LNCAP (cell line): ENCODE measurements at regions not wholly inside any gene's neighbourhood (a gene's known extent, or its start where the extent isn't known, plus 50 kb on each side); places are given as distances from the start of the nearest gene placed in this dataset.

ENCODE experiments used
- TF ChIP-seq, protein P1 (sequence below): fragments of 450-650 bp; IDR thresholded peaks from 2 replicates; pipeline ENCODE4 v1.5.1; 2017; ENCODE audit warnings: mild to moderate bottlenecking

- TF ChIP-seq, protein P1, sequence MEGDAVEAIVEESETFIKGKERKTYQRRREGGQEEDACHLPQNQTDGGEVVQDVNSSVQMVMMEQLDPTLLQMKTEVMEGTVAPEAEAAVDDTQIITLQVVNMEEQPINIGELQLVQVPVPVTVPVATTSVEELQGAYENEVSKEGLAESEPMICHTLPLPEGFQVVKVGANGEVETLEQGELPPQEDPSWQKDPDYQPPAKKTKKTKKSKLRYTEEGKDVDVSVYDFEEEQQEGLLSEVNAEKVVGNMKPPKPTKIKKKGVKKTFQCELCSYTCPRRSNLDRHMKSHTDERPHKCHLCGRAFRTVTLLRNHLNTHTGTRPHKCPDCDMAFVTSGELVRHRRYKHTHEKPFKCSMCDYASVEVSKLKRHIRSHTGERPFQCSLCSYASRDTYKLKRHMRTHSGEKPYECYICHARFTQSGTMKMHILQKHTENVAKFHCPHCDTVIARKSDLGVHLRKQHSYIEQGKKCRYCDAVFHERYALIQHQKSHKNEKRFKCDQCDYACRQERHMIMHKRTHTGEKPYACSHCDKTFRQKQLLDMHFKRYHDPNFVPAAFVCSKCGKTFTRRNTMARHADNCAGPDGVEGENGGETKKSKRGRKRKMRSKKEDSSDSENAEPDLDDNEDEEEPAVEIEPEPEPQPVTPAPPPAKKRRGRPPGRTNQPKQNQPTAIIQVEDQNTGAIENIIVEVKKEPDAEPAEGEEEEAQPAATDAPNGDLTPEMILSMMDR = no peak
Measured at GRCh38 chr15:25061808-25062550, 107.2 kb downstream of the SNRPN start.

GRCh38 chr15:25062551-25063430 lies 108.0 kb downstream of the SNRPN start:
- TF ChIP-seq, protein P1 = no peak

GRCh38 chr15:25065286-25065685 lies 110.5 kb downstream of the SNRPN start:
- TF ChIP-seq, protein P1 = no peak

- TF ChIP-seq, protein P1 = no peak
Measured at GRCh38 chr15:25065876-25066275, 111.1 kb downstream of the SNRPN start.

DNA sequence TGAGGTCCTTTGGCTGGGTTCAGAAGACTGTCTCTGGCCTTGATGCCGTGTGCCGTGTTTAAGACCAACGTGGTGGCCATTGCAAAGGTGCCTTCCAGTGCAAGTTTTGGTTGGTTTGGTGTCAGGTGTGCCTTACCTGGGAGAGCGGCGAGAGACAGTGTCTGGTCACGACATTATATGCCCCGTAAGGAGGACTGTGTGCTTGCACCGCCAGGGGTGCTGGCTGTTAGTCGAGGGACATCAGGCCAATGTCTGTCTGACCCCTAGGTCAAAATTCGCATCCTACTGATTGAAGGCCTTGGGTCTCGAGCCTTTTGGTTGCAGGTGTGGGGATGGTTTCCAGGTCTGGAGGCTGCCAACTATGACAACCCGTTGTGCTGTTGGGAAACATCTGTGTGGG lies 111.9 kb downstream of the SNRPN start:
- TF ChIP-seq, protein P1 = no peak

DNA sequence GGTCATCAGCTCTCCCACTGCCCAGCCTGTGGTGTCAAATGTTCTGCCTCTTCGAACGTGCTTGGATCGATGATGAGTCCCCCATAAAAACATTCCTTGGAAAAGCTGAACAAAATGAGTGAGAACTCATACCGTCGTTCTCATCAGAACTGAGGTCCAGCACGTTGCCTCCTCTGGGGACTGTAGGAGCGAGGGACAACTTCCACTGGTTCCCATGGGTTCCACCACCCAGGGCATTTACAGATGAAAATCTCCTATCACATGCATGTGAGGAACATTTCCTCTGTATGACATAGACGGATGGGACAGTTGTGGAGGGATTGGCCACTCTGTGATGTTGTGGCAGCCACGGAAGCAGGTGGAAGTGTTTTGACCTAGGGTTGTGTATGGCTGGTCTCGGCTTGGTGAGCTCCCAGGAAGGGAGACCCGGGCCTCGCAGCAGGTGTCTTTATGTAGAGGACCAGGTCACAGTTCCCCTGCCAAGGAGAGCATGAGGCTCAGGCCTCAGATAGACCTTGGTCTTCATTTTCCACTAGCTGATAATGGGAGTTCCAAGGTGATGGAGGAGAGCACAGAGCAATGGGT lies 113.0 kb downstream of the SNRPN start:
- TF ChIP-seq, protein P1 = no peak

- TF ChIP-seq, protein P1 = no peak
Measured at GRCh38 chr15:25068696-25069095, 113.9 kb downstream of the SNRPN start.
